Loucy (cell line): ENCODE measurements at regions not wholly inside any gene's neighbourhood (a gene's known extent, or its start where the extent isn't known, plus 50 kb on each side); places are given as distances from the start of the nearest gene placed in this dataset.

Experiments
- EZH2phosphoT487 ChIP-seq: fragments of 200-600 bp; IDR thresholded peaks from 2 replicates; pipeline ENCODE4 v1.6.1; 2018; ENCODE audit warnings: antibody characterized with exemption, mild to moderate bottlenecking, moderate library complexity, borderline replicate concordance
- TF ChIP-seq, protein P1 (sequence below): fragments of 200-600 bp; sonication (generic); conservative IDR thresholded peaks from 2 replicates; pipeline ENCODE4 v1.5.1; 2014; ENCODE audit warnings: mild to moderate bottlenecking, antibody characterized with exemption, low read length

DNA sequence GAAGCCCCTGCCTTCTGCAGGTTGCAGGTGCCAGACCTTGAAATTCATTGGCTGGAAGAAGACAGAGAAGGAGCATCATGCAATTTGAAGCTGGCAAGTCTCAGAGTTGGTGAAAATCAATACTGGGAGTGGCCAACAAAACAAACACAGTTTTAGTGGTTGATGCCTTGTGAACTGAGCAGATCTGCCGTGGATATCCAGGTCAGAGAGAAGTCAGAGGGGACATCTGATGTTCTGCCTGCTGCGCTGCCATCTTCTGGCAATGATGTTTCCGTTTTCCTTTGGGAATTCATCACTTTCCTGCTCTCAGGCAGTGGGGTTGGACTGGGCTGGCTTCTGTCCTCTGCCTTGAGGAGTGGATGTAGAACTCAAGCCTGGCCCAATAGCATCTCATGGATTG is 132.0 kb downstream of the RPS24 start:
- TF ChIP-seq, protein P1, sequence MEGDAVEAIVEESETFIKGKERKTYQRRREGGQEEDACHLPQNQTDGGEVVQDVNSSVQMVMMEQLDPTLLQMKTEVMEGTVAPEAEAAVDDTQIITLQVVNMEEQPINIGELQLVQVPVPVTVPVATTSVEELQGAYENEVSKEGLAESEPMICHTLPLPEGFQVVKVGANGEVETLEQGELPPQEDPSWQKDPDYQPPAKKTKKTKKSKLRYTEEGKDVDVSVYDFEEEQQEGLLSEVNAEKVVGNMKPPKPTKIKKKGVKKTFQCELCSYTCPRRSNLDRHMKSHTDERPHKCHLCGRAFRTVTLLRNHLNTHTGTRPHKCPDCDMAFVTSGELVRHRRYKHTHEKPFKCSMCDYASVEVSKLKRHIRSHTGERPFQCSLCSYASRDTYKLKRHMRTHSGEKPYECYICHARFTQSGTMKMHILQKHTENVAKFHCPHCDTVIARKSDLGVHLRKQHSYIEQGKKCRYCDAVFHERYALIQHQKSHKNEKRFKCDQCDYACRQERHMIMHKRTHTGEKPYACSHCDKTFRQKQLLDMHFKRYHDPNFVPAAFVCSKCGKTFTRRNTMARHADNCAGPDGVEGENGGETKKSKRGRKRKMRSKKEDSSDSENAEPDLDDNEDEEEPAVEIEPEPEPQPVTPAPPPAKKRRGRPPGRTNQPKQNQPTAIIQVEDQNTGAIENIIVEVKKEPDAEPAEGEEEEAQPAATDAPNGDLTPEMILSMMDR: 0 out of 2 replicates have a peak, but pooled peaks have one; percentile 24
- no peak for TF ChIP-seq EZH2phosphoT487
